ENCODE measurements at regions not wholly inside any gene's neighbourhood (a gene's known extent, or its start where the extent isn't known, plus 50 kb on each side); places are given as distances from the start of the nearest gene placed in this dataset.

- TF ChIP-seq CREB1 (IDR thresholded peaks at IDR 0.05; ENCODE audit: low read depth), result no peak
- TF ChIP-seq TCF12 (IDR thresholded peaks at IDR 0.05; ENCODE audit: low read depth), result no peak
- no peak for TF ChIP-seq CEBPB (IDR thresholded peaks at IDR 0.05)
- no peak for TF ChIP-seq RAD21 (IDR thresholded peaks at IDR 0.05; ENCODE audit: low read depth)
- no peak for TF ChIP-seq EP300 (IDR thresholded peaks at IDR 0.05; ENCODE audit: borderline replicate concordance)
- TF ChIP-seq YY1 (IDR thresholded peaks at IDR 0.05; ENCODE audit: low read depth), result no peak
- TF ChIP-seq FOXM1 (IDR thresholded peaks at IDR 0.05; ENCODE audit: borderline replicate concordance, low read depth), result no peak
- no peak for TF ChIP-seq NFIC (IDR thresholded peaks at IDR 0.05)
- TF ChIP-seq, protein P1, sequence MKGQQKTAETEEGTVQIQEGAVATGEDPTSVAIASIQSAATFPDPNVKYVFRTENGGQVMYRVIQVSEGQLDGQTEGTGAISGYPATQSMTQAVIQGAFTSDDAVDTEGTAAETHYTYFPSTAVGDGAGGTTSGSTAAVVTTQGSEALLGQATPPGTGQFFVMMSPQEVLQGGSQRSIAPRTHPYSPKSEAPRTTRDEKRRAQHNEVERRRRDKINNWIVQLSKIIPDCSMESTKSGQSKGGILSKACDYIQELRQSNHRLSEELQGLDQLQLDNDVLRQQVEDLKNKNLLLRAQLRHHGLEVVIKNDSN (IDR thresholded peaks at IDR 0.05), result no peak
- no peak for TF ChIP-seq MAX (IDR thresholded peaks at IDR 0.05)
- no peak for TF ChIP-seq REST (IDR thresholded peaks at IDR 0.05; ENCODE audit: low read depth)
- TF ChIP-seq ZBTB7A (IDR thresholded peaks at IDR 0.05; ENCODE audit: low read depth), result no peak
- TF ChIP-seq TAF1 (IDR thresholded peaks at IDR 0.05; ENCODE audit: low read depth), result no peak
- no peak for TF ChIP-seq TEAD4 (IDR thresholded peaks at IDR 0.05)
- no peak for TF ChIP-seq EGR1 (IDR thresholded peaks at IDR 0.05)
Measured at GRCh38 chr16:5693426-5693825, 595.8 kb upstream of the EEF2KMT start.

GRCh38 chr16:5681966-5682365, 584.4 kb upstream of the EEF2KMT start:
- no peak for TF ChIP-seq ZBTB7A (IDR thresholded peaks at IDR 0.05; ENCODE audit: low read depth)
- no peak for TF ChIP-seq CEBPB (IDR thresholded peaks at IDR 0.05)
- TF ChIP-seq EP300 (IDR thresholded peaks at IDR 0.05; ENCODE audit: borderline replicate concordance), result no peak
- no peak for TF ChIP-seq YY1 (IDR thresholded peaks at IDR 0.05; ENCODE audit: low read depth)
- TF ChIP-seq, protein P1 (IDR thresholded peaks at IDR 0.05), result no peak
- TF ChIP-seq REST (IDR thresholded peaks at IDR 0.05; ENCODE audit: low read depth), result no peak
- TF ChIP-seq MAX (IDR thresholded peaks at IDR 0.05), result no peak
- TF ChIP-seq TAF1 (IDR thresholded peaks at IDR 0.05; ENCODE audit: low read depth), result no peak
- no peak for TF ChIP-seq CREB1 (IDR thresholded peaks at IDR 0.05; ENCODE audit: low read depth)
- no peak for TF ChIP-seq FOXM1 (IDR thresholded peaks at IDR 0.05; ENCODE audit: borderline replicate concordance, low read depth)
- TF ChIP-seq RAD21 (IDR thresholded peaks at IDR 0.05; ENCODE audit: low read depth), result no peak
- no peak for TF ChIP-seq TEAD4 (IDR thresholded peaks at IDR 0.05)
- TF ChIP-seq TCF12 (IDR thresholded peaks at IDR 0.05; ENCODE audit: low read depth), result no peak
- TF ChIP-seq EGR1 (IDR thresholded peaks at IDR 0.05), result no peak
- TF ChIP-seq NFIC (IDR thresholded peaks at IDR 0.05), result no peak

- TF ChIP-seq NFIC (IDR thresholded peaks at IDR 0.05) (no peak), YY1 (IDR thresholded peaks at IDR 0.05; ENCODE audit: low read depth) (no peak), REST (IDR thresholded peaks at IDR 0.05; ENCODE audit: low read depth) (peak; percentile 83), CREB1 (IDR thresholded peaks at IDR 0.05; ENCODE audit: low read depth) (no peak)
Measured at GRCh38 chr16:5678371-5678770, 580.8 kb upstream of the EEF2KMT start.

DNA sequence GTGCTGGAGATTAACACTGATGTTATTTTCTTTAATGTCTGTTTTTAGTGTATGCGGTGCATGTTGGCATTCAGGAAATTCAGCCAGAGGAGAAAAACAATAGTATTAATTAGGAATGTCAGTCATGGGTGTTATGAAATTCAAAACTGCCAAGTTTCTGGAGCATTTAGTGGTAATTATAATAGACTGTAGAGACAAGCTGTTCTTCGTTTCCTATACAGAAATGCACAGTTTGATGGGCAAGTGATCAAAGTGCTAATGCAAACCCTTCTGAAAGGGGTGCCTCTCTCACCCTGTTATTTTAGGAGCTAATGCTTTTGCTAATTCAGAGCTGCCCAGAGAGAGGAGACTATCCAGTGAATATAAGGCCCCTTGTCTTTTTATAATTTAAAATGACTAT, 573.8 kb upstream of the EEF2KMT start:
- no peak for TF ChIP-seq TAF1 (IDR thresholded peaks at IDR 0.05; ENCODE audit: low read depth)
- no peak for TF ChIP-seq TCF12 (IDR thresholded peaks at IDR 0.05; ENCODE audit: low read depth)
- no peak for TF ChIP-seq TEAD4 (IDR thresholded peaks at IDR 0.05)
- no peak for TF ChIP-seq ZBTB7A (IDR thresholded peaks at IDR 0.05; ENCODE audit: low read depth)
- TF ChIP-seq, protein P1 (IDR thresholded peaks at IDR 0.05), result no peak
- no peak for TF ChIP-seq FOXM1 (IDR thresholded peaks at IDR 0.05; ENCODE audit: borderline replicate concordance, low read depth)
- no peak for TF ChIP-seq NFIC (IDR thresholded peaks at IDR 0.05)
- no peak for TF ChIP-seq REST (IDR thresholded peaks at IDR 0.05; ENCODE audit: low read depth)

Measured in Ishikawa (cell line).